ENCODE measurements at regions not wholly inside any gene's neighbourhood (a gene's known extent, or its start where the extent isn't known, plus 50 kb on each side); places are given as distances from the start of the nearest gene placed in this dataset.

DNA sequence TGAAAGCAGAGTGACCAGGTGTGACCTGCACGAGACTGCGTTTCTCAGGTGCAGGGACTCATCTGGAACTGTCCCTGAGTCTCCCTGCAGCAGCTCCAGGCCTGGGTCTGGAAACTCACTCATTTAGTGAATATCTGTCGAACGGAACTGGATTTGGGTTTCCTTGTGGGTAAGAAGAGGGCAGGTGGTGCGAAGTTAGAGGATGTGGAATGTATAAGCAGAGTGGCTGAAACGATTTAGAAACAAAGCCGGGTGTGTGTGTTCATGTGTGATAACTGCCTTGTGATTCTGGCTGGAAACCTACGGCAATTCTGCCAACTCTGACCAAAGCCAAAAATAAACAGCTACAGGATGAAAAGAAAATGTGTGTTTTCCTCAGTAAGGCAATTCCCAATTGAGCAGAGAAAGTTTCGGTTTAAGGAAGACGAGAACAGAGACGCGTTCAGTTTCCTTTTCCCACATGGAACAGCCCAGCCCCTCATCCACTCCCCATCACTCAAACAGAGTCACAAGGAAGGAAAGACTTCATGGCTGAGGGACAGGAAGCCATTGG is 130.3 kb downstream of the NSG2 start:
- ChIA-PET POLR2A (no interaction called here), CTCF (ENCODE audit: unreplicated experiment) (no interaction called here)
- Histone ChIP-seq H2AFZ (ENCODE audit: low read length) (no peak overlapping the region), H3K9me2 (ENCODE audit: insufficient read depth, low read length) (no peaks in the 10 kb centered on the region), H3K4me3 (ENCODE audit: low read depth, low read length, poor library complexity, severe bottlenecking) (no peak overlapping the region), H3K4me2 (ENCODE audit: low read length) (no peak overlapping the region), H3K36me3 (ENCODE audit: insufficient read depth, low read length) (no peaks in the 10 kb centered on the region), H3K9me3 (ENCODE audit: low read length) (no peaks in the 10 kb centered on the region), H3K4me1 (ENCODE audit: insufficient read depth, low read length, poor library complexity, severe bottlenecking) (no peaks in the 10 kb centered on the region), H3K79me2 (ENCODE audit: insufficient read depth, low read depth, low read length) (no peaks in the 10 kb centered on the region), H4K20me1 (ENCODE audit: insufficient read depth, low read length) (no peaks in the 10 kb centered on the region), H3K27ac (ENCODE audit: low read depth, low read length, poor library complexity, severe bottlenecking) (no peak overlapping the region)
- intact Hi-C loops (cut with micrococcal nuclease; ENCODE audit: unreplicated experiment): no loop called here
- BruUV-seq (replicated peaks): no TSS peak
- DNase-seq (ENCODE audit: low spot score): no peak
- TF ChIP-seq EZH2phosphoT487 (IDR thresholded peaks at IDR 0.05; ENCODE audit: borderline replicate concordance, low read depth, low read length): no peak
- TF ChIP-seq, protein P1, sequence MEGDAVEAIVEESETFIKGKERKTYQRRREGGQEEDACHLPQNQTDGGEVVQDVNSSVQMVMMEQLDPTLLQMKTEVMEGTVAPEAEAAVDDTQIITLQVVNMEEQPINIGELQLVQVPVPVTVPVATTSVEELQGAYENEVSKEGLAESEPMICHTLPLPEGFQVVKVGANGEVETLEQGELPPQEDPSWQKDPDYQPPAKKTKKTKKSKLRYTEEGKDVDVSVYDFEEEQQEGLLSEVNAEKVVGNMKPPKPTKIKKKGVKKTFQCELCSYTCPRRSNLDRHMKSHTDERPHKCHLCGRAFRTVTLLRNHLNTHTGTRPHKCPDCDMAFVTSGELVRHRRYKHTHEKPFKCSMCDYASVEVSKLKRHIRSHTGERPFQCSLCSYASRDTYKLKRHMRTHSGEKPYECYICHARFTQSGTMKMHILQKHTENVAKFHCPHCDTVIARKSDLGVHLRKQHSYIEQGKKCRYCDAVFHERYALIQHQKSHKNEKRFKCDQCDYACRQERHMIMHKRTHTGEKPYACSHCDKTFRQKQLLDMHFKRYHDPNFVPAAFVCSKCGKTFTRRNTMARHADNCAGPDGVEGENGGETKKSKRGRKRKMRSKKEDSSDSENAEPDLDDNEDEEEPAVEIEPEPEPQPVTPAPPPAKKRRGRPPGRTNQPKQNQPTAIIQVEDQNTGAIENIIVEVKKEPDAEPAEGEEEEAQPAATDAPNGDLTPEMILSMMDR (conservative IDR thresholded peaks at IDR 0.05; ENCODE audit: low read length): no peak

DNA sequence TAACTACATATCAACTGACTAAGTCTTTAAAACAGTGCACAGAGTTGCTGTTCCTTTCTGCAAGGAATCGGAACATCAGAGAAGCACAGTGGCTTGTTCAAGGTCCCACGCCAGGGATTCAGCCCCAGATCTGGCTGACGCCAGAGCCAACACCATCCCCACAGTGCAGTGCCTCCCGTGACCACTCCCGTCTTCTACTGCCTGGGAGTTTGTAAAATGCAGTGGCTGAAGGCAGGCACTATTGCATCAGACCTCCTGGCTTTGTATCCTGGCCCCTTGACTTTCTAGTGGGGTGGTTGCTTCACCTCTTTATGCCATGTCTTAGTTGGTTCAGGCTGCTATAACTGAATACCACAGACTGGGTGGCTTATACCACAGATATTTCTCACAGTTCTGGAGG is 131.0 kb downstream of the NSG2 start:
- intact Hi-C loops (cut with micrococcal nuclease; ENCODE audit: unreplicated experiment): no loop called here
- no peak overlapping the region for H3K27ac ChIP-seq (ENCODE audit: low read depth, low read length, poor library complexity, severe bottlenecking)
- no peaks in the 10 kb centered on the region for H3K9me2 ChIP-seq (ENCODE audit: insufficient read depth, low read length)
- ChIA-PET CTCF (ENCODE audit: unreplicated experiment) (no interaction called here), POLR2A (no interaction called here)
- BruUV-seq (replicated peaks): no TSS peak
- H3K79me2 ChIP-seq (ENCODE audit: insufficient read depth, low read depth, low read length): no peaks in the 10 kb centered on the region
- no peaks in the 10 kb centered on the region for H4K20me1 ChIP-seq (ENCODE audit: insufficient read depth, low read length)
- no peak overlapping the region for H2AFZ ChIP-seq (ENCODE audit: low read length)
- TF ChIP-seq EZH2phosphoT487 (IDR thresholded peaks at IDR 0.05; ENCODE audit: borderline replicate concordance, low read depth, low read length): no peak
- TF ChIP-seq, protein P1 (conservative IDR thresholded peaks at IDR 0.05; ENCODE audit: low read length): no peak
- DNase-seq (ENCODE audit: low spot score): no peak
- no peaks in the 10 kb centered on the region for H3K4me1 ChIP-seq (ENCODE audit: insufficient read depth, low read length, poor library complexity, severe bottlenecking)
- no peaks in the 10 kb centered on the region for H3K9me3 ChIP-seq (ENCODE audit: low read length)
- H3K4me3 ChIP-seq (ENCODE audit: low read depth, low read length, poor library complexity, severe bottlenecking): no peak overlapping the region
- no peaks in the 10 kb centered on the region for H3K36me3 ChIP-seq (ENCODE audit: insufficient read depth, low read length)
- H3K4me2 ChIP-seq (ENCODE audit: low read length): no peak overlapping the region

GRCh38 chr5:174177531-174177930 is 132.0 kb downstream of the NSG2 start:
- no peaks in the 10 kb centered on the region for H4K20me1 ChIP-seq (ENCODE audit: insufficient read depth, low read length)
- H3K36me3 ChIP-seq (ENCODE audit: insufficient read depth, low read length): no peaks in the 10 kb centered on the region
- DNase-seq (ENCODE audit: low spot score): no peak
- BruUV-seq (replicated peaks): no TSS peak
- H3K79me2 ChIP-seq (ENCODE audit: insufficient read depth, low read depth, low read length): no peaks in the 10 kb centered on the region
- no peaks in the 10 kb centered on the region for H3K9me2 ChIP-seq (ENCODE audit: insufficient read depth, low read length)
- intact Hi-C loops (cut with micrococcal nuclease; ENCODE audit: unreplicated experiment): no loop called here
- H2AFZ ChIP-seq (ENCODE audit: low read length): no peak overlapping the region
- H3K4me1 ChIP-seq (ENCODE audit: insufficient read depth, low read length, poor library complexity, severe bottlenecking): no peaks in the 10 kb centered on the region
- H3K4me2 ChIP-seq (ENCODE audit: low read length): no peak overlapping the region
- TF ChIP-seq, protein P1 (conservative IDR thresholded peaks at IDR 0.05; ENCODE audit: low read length): no peak
- no peak for TF ChIP-seq EZH2phosphoT487 (IDR thresholded peaks at IDR 0.05; ENCODE audit: borderline replicate concordance, low read depth, low read length)
- no peak overlapping the region for H3K4me3 ChIP-seq (ENCODE audit: low read depth, low read length, poor library complexity, severe bottlenecking)
- ChIA-PET CTCF (ENCODE audit: unreplicated experiment) (no interaction called here), POLR2A (no interaction called here)
- no peak overlapping the region for H3K27ac ChIP-seq (ENCODE audit: low read depth, low read length, poor library complexity, severe bottlenecking)
- no peaks in the 10 kb centered on the region for H3K9me3 ChIP-seq (ENCODE audit: low read length)

Measured in OCI-LY7 (cell line).